Trophoblast cell (in vitro differentiated cells and primary cell): ENCODE measurements at regions not wholly inside any gene's neighbourhood (a gene's known extent, or its start where the extent isn't known, plus 50 kb on each side); places are given as distances from the start of the nearest gene placed in this dataset.

ENCODE experiments used
- DNase-seq, 2 donors: peaks; one replicate each; pipeline ENCODE4 v3.0.0-alpha.2; 2016
- H2AFZ ChIP-seq: 2 replicates; pipeline ENCODE4 v1.6.1; 2013; ENCODE audit warnings: low read length, moderate library complexity, mild to moderate bottlenecking; ENCODE audit not compliant: insufficient read depth, poor library complexity
- H2AK5ac ChIP-seq: 2 replicates; pipeline ENCODE4 v1.6.1; 2013; ENCODE audit warnings: mild to moderate bottlenecking, low read length
- H2BK120ac ChIP-seq: 2 replicates; pipeline ENCODE4 v1.6.1; 2013; ENCODE audit warnings: low read length, mild to moderate bottlenecking, moderate library complexity; ENCODE audit not compliant: insufficient read depth, poor library complexity
- H2BK12ac ChIP-seq: 2 replicates; pipeline ENCODE4 v1.6.1; 2013; ENCODE audit warnings: mild to moderate bottlenecking, low read length, moderate library complexity
- H2BK5ac ChIP-seq: 2 replicates; pipeline ENCODE4 v1.6.1; 2013; ENCODE audit warnings: low read length, low read depth, moderate library complexity, mild to moderate bottlenecking; ENCODE audit not compliant: poor library complexity
- H3K14ac ChIP-seq: 2 replicates; pipeline ENCODE4 v1.6.1; 2013; ENCODE audit warnings: mild to moderate bottlenecking, low read length
- H3K18ac ChIP-seq: 2 replicates; pipeline ENCODE4 v1.6.1; 2013; ENCODE audit warnings: mild to moderate bottlenecking, low read length
- H3K23ac ChIP-seq: 2 replicates; pipeline ENCODE4 v1.6.1; 2013; ENCODE audit warnings: low read length
- H3K27ac ChIP-seq: 2 replicates; pipeline ENCODE4 v1.5.1; 2013; ENCODE audit warnings: low read depth, mild to moderate bottlenecking, inconsistent platforms, low read length, moderate library complexity
- H3K27me3 ChIP-seq: 2 replicates; pipeline ENCODE4 v1.6.1; 2013; ENCODE audit warnings: inconsistent platforms, mild to moderate bottlenecking, low read length, moderate library complexity; ENCODE audit not compliant: insufficient read depth
- H3K36me3 ChIP-seq, 2 experiments: 1 replicate in 1 of 2; 2 replicates in 1 of 2; pipeline ENCODE4 v1.6.1; 2013; ENCODE audit warnings: low read length in 2 of 2, mild to moderate bottlenecking in 2 of 2, moderate library complexity in 1 of 2; ENCODE audit not compliant: insufficient read depth in 2 of 2, control insufficient read depth in 1 of 2
- H3K4ac ChIP-seq: 2 replicates; pipeline ENCODE4 v1.6.1; 2013; ENCODE audit warnings: low read depth, mild to moderate bottlenecking, low read length, moderate library complexity
- H3K4me1 ChIP-seq, 2 experiments: 1 replicate in 1 of 2; 2 replicates in 1 of 2; pipeline ENCODE4 v1.6.1; 2013; ENCODE audit warnings: low read length in 2 of 2, mild to moderate bottlenecking in 2 of 2, moderate library complexity in 1 of 2; ENCODE audit not compliant: insufficient read depth in 2 of 2, control insufficient read depth in 1 of 2
- H3K4me2 ChIP-seq: 2 replicates; pipeline ENCODE4 v1.6.1; 2013; ENCODE audit warnings: inconsistent platforms, mild to moderate bottlenecking, low read length, moderate library complexity
- H3K4me3 ChIP-seq: 2 replicates; pipeline ENCODE4 v1.5.1; 2013; ENCODE audit warnings: mild to moderate bottlenecking, low read depth, low read length, inconsistent platforms
- H3K79me1 ChIP-seq: one replicate; pipeline ENCODE4 v1.6.1; 2013; ENCODE audit warnings: low read length
- H3K79me2 ChIP-seq: 2 replicates; pipeline ENCODE4 v1.6.1; 2013; ENCODE audit warnings: low read length, mild to moderate bottlenecking; ENCODE audit not compliant: control insufficient read depth, insufficient read depth, poor library complexity
- H3K9ac ChIP-seq: 2 replicates; pipeline ENCODE4 v1.6.1; 2013; ENCODE audit warnings: mild to moderate bottlenecking, low read length
- H3K9me3 ChIP-seq: 2 replicates; pipeline ENCODE4 v1.6.1; 2013; ENCODE audit warnings: low read depth, mild to moderate bottlenecking, control low read depth, inconsistent platforms, low read length; ENCODE audit not compliant: insufficient read depth
- H4K12ac ChIP-seq: 2 replicates; pipeline ENCODE4 v1.6.1; 2013; ENCODE audit warnings: low read depth, mild to moderate bottlenecking, low read length, moderate library complexity
- H4K8ac ChIP-seq: 2 replicates; pipeline ENCODE4 v1.6.1; 2013; ENCODE audit warnings: low read depth, mild to moderate bottlenecking, low read length, moderate library complexity
- H4K91ac ChIP-seq: one replicate; pipeline ENCODE4 v1.6.1; 2013; ENCODE audit warnings: low read depth, mild to moderate bottlenecking, low read length, moderate library complexity
- WGBS: extraction: QIAGEN DNeasy Blood & Tissue Kit; methylation state at CpG from one replicate; pipeline ENCODE4 v1.1.7; 2013; ENCODE audit warnings: missing lambda C conversion rate; ENCODE audit not compliant: insufficient read length, insufficient coverage; ENCODE audit errors: extremely low coverage; 5-methylcytosine and 5-hydroxymethylcytosine counted together

DNA sequence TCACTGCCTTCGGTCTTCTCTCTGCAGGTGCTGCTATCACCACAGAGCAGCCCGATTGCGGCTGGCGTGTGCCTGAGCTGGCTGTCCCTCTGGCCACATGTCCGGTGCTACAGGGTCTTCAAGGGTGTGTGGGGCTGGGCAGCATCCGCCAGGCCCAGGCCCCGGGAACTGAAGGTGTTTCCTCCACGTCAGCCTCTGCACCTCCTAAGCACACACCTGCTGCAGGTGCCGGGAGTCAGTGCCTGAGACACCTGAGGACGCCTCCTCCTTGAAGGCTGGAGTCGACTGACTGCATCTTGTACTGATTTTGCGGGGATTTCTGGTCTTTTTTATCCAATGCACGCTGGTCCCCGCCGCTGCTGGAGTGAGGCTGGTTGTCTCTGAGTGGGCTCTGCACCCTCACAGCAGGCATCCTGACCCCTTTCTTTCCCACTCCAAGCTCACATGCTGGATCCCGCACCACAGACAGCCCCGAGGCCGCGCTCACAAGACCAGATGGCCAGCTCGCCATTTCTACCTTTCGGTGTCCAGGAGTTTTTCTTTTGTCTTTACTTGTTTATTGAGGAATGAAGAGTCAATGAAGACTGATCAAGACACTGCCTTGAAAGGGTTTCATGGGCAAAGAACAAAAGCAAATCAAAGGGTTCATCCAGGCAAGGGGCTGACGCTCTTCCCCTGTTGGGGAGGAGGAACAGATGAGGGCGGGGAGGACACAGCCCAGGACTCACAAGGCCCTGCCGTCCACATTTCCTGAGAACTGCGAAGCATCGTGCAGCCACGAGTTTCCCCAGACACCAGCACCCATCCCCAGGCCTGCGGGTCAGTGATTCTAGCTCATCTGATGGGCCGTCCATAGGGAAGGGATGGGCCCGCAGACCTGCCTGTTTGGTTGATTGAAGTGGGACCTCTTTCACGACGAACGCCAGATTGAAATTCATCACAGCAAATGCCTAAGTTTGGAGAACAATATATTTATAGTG lies 203.8 kb upstream of the SOX1 start:
- no peak overlapping the region for H2BK5ac ChIP-seq
- H4K8ac ChIP-seq, result no peak overlapping the region
- no peaks in the 10 kb centered on the region for H3K27me3 ChIP-seq
- no peaks in the 10 kb centered on the region for H3K4me1 ChIP-seq
- no peaks in the 10 kb centered on the region for H3K79me1 ChIP-seq
- no peak overlapping the region for H3K23ac ChIP-seq
- no peak overlapping the region for H3K4me2 ChIP-seq
- no peak overlapping the region for H3K27ac ChIP-seq
- H2BK120ac ChIP-seq, result no peak overlapping the region
- no peak overlapping the region for H4K91ac ChIP-seq
- H3K9me3 ChIP-seq, result peaks cover 9% of the 10 kb centered on the region
- no peak overlapping the region for H3K14ac ChIP-seq
- no peak overlapping the region for H3K18ac ChIP-seq
- WGBS, result no CpG with 5 or more reads among the region's 33 CpGs
- no peak overlapping the region for H3K4me3 ChIP-seq
- H2BK12ac ChIP-seq, result no peak overlapping the region
- H3K79me2 ChIP-seq, result no peaks in the 10 kb centered on the region
- H3K9ac ChIP-seq, result no peak overlapping the region
- H4K12ac ChIP-seq, result no peak overlapping the region
- H3K36me3 ChIP-seq, result no peaks in the 10 kb centered on the region
- no peak overlapping the region for H2AFZ ChIP-seq
- H3K4ac ChIP-seq, result no peak overlapping the region
- no peak overlapping the region for H2AK5ac ChIP-seq
- no peak for DNase-seq

DNA sequence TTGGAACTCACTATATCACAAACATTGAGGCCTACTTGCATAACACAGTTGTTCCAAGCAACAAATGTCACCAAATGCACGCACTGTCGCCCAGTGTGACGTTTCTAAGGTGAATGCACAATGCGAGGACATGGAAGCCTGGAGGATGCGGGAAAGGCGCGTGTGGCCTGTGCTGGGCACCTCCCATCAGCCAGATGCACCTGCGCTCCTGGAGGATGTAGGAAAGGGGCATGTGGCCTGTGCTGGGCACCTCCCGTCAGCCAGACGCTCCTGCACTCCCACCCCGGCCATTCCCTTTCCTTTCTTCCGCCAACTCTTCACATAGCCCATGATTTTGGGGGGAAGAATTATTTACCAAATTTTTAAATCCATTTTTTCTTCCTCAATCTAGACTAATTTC lies 202.4 kb upstream of the SOX1 start:
- H2AK5ac ChIP-seq, result no peak overlapping the region
- H3K9ac ChIP-seq, result no peak overlapping the region
- H3K9me3 ChIP-seq, result peaks cover 11% of the 10 kb centered on the region
- no peak overlapping the region for H2BK120ac ChIP-seq
- no peak overlapping the region for H4K91ac ChIP-seq
- H3K36me3 ChIP-seq, result no peaks in the 10 kb centered on the region
- no peak overlapping the region for H2AFZ ChIP-seq
- H3K79me2 ChIP-seq, result no peaks in the 10 kb centered on the region
- no peaks in the 10 kb centered on the region for H3K4me1 ChIP-seq
- H3K14ac ChIP-seq, result no peak overlapping the region
- H4K8ac ChIP-seq, result no peak overlapping the region
- H3K23ac ChIP-seq, result no peak overlapping the region
- H2BK5ac ChIP-seq, result no peak overlapping the region
- no peak overlapping the region for H4K12ac ChIP-seq
- H3K4ac ChIP-seq, result no peak overlapping the region
- H3K27me3 ChIP-seq, result no peaks in the 10 kb centered on the region
- H3K27ac ChIP-seq, result no peak overlapping the region
- H3K4me2 ChIP-seq, result no peak overlapping the region
- DNase-seq, result no peak
- WGBS, result no CpG with 5 or more reads among the region's 12 CpGs
- no peak overlapping the region for H2BK12ac ChIP-seq
- H3K79me1 ChIP-seq, result no peaks in the 10 kb centered on the region
- no peak overlapping the region for H3K4me3 ChIP-seq
- H3K18ac ChIP-seq, result no peak overlapping the region

DNA sequence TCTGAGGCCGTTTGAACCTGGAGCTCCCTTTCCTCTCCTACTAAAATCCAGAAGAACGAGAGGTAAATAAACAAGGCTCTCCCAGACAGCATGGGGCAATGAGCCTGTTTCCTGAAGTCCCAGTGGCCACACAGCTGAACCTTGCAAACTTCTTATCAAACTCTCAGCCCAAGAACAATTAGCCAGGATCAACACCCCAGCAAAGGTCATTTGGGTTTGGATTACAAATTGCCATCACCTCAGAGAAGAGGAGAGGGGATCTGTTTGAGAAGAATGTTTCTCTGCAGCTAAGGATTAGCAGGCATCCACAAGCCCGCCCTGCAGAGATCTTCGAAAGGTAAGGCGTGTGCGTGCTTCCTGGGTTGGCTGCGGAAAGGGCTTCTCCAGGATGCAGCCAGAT lies 201.9 kb upstream of the SOX1 start:
- Histone ChIP-seq H3K18ac (no peak overlapping the region), H4K12ac (no peak overlapping the region), H3K9ac (no peak overlapping the region), H3K4ac (no peak overlapping the region), H3K4me1 (no peaks in the 10 kb centered on the region), H3K27ac (no peak overlapping the region), H2AFZ (no peak overlapping the region), H2BK12ac (no peak overlapping the region), H2AK5ac (no peak overlapping the region), H3K4me3 (no peak overlapping the region), H4K91ac (no peak overlapping the region), H3K9me3 (peaks cover 8% of the 10 kb centered on the region), H3K14ac (no peak overlapping the region), H2BK120ac (no peak overlapping the region), H3K27me3 (no peaks in the 10 kb centered on the region), H3K79me1 (no peaks in the 10 kb centered on the region), H3K79me2 (no peaks in the 10 kb centered on the region), H3K4me2 (no peak overlapping the region), H3K23ac (no peak overlapping the region), H2BK5ac (no peak overlapping the region), H3K36me3 (no peaks in the 10 kb centered on the region), H4K8ac (no peak overlapping the region)
- no CpG with 5 or more reads among the region's 7 CpGs for whole genome bisulfite sequencing
- no peak for DNase-seq

- Histone ChIP-seq H3K23ac (no peak overlapping the region), H3K9me3 (peaks cover 8% of the 10 kb centered on the region), H3K36me3 (no peaks in the 10 kb centered on the region), H3K9ac (no peak overlapping the region), H3K4me3 (no peak overlapping the region), H4K8ac (no peak overlapping the region), H2BK120ac (no peak overlapping the region), H3K79me1 (no peaks in the 10 kb centered on the region), H3K18ac (no peak overlapping the region), H2BK5ac (no peak overlapping the region), H3K14ac (no peak overlapping the region), H3K79me2 (no peaks in the 10 kb centered on the region), H3K27ac (no peak overlapping the region), H2AFZ (no peak overlapping the region), H3K4me2 (no peak overlapping the region), H2AK5ac (no peak overlapping the region), H3K27me3 (no peaks in the 10 kb centered on the region), H3K4me1 (no peaks in the 10 kb centered on the region), H2BK12ac (no peak overlapping the region), H4K12ac (no peak overlapping the region), H4K91ac (no peak overlapping the region), H3K4ac (no peak overlapping the region)
- no CpG with 5 or more reads among the region's 8 CpGs for WGBS
- no peak for DNase-seq
Observed at GRCh38 chr13:111865826-111866225, 201.1 kb upstream of the SOX1 start.
